ENCODE measurements at regions not wholly inside any gene's neighbourhood (a gene's known extent, or its start where the extent isn't known, plus 50 kb on each side); places are given as distances from the start of the nearest gene placed in this dataset.

GRCh38 chr10:17528306-17528862, 74.0 kb upstream of the ST8SIA6 start:
- ATAC-seq, result no peak
- TF ChIP-seq TRIM28 (IDR thresholded peaks at IDR 0.05), result no peak
- TF ChIP-seq HINFP (tag; conservative IDR thresholded peaks at IDR 0.05; ENCODE audit: low read depth), result no peak
- TF ChIP-seq SREBF2 (CRISPR knock-in tag; IDR thresholded peaks at IDR 0.05), result no peak
- no peak for TF ChIP-seq KDM5B (IDR thresholded peaks at IDR 0.05; ENCODE audit: insufficient replicate concordance, low read depth, low read length)
- TF ChIP-seq ERF (CRISPR knock-in tag; IDR thresholded peaks at IDR 0.05), result no peak
- no peak for TF ChIP-seq NONO (IDR thresholded peaks at IDR 0.05; ENCODE audit: low read depth in 2 of 2, low read length in 1 of 2)
- TF ChIP-seq STAT6 (CRISPR knock-in tag; IDR thresholded peaks at IDR 0.05), result no peak
- no peak for TF ChIP-seq SLC30A9 (CRISPR knock-in tag; IDR thresholded peaks at IDR 0.05)
- TF ChIP-seq HNRNPLL (IDR thresholded peaks at IDR 0.05; ENCODE audit: low read depth, low read length, poor library complexity, severe bottlenecking), result no peak
- no peak for TF ChIP-seq TEAD2 (tag; IDR thresholded peaks at IDR 0.05)
- TF ChIP-seq ZNF699 (CRISPR knock-in tag; IDR thresholded peaks at IDR 0.05; ENCODE audit: insufficient replicate concordance), result no peak
- no peak for TF ChIP-seq PKNOX1 (IDR thresholded peaks at IDR 0.05)
- no peak for TF ChIP-seq FOXP1 (CRISPR knock-in tag; IDR thresholded peaks at IDR 0.05)
- no peak for TF ChIP-seq SPI1 (IDR thresholded peaks at IDR 0.05; ENCODE audit: borderline replicate concordance, low read depth, low read length)
- no peak for TF ChIP-seq ZNF212 (CRISPR knock-in tag; IDR thresholded peaks at IDR 0.05)
- no peak for TF ChIP-seq E2F1 (CRISPR knock-in tag; IDR thresholded peaks at IDR 0.05)
- Histone ChIP-seq H3K9me1 (ENCODE audit: control insufficient read depth, insufficient read depth, low read length) (no peaks in the 10 kb centered on the region), H3K9ac (ENCODE audit: insufficient read depth in 1 of 2, low read depth in 2 of 2, low read length in 2 of 2) (no peak overlapping the region), H3K27ac (ENCODE audit: extremely low read depth, low read depth, low read length) (no peak overlapping the region), H3K79me2 (ENCODE audit: control insufficient read depth, insufficient read depth, low read length) (no peaks in the 10 kb centered on the region), H3K27me3 (ENCODE audit: control insufficient read depth in 2 of 2, insufficient read depth in 2 of 2, low read length in 2 of 2) (no peaks in the 10 kb centered on the region), H3K4me2 (ENCODE audit: insufficient read depth, low read length) (no peak overlapping the region), H4K20me1 (replicated peaks; ENCODE audit: control insufficient read depth, insufficient read depth, low read length) (no peaks in the 10 kb centered on the region), H3K4me1 (replicated peaks in 1 of 2; ENCODE audit: control insufficient read depth in 2 of 2, insufficient read depth in 2 of 2, low read length in 2 of 2) (0 out of 5 replicates have a peak, but pooled peaks cover 3% of the 10 kb centered on the region in 2 experiments), H3K9me3 (replicated peaks; ENCODE audit: control insufficient read depth, insufficient read depth, low read depth, low read length) (no peaks in the 10 kb centered on the region), H3K4me3 (no peak overlapping the region), H2AFZ (ENCODE audit: low read depth, low read length) (no peak overlapping the region), H3K36me3 (ENCODE audit: control insufficient read depth, insufficient read depth, low read length) (no peaks in the 10 kb centered on the region; the same call in 2 of the 3 replicates)
- DNase-seq (ENCODE audit: extremely low read depth in 1 of 4, low spot score in 3 of 4), result no peak
- WGBS (ENCODE audit: insufficient coverage, low coverage, missing lambda C conversion rate), result 85% methylated on average over 3 of the region's 3 CpGs
- in situ Hi-C loops (cut with MboI), result no loop called here
- no TSS peak for BruUV-seq (replicated peaks)
- intact Hi-C loops (cut with micrococcal nuclease), result no loop called here
- POLR2A ChIA-PET, result no interaction called here
- FAIRE-seq, result peak; percentile 15
- CTCF ChIA-PET (ENCODE audit: low intra/inter-chr PET ratio), result no interaction called here

All from K562 (cell line).